Kidney (tissue), 13 donors: ENCODE measurements at regions not wholly inside any gene's neighbourhood (a gene's known extent, or its start where the extent isn't known, plus 50 kb on each side); places are given as distances from the start of the nearest gene placed in this dataset.
A peak's percentile ranks its signal among the peaks of the same experiment; 100 is the strongest.

ENCODE experiments used
- DNase-seq, 5 donors: peaks; one replicate each; pipeline ENCODE4 v3.0.0-alpha.2; 2013 to 2020
- FAIRE-seq: peaks from 2 replicates; lab custom pipeline; 2012; peaks lifted over from hg19 to GRCh38; lab: Jason Lieb, UNC
- H3K27ac ChIP-seq, 2 donors: one replicate each; pipeline ENCODE4 v1.7.0; 2013; ENCODE audit warnings: low read depth in 2 of 2, low read length in 2 of 2, inconsistent platforms in 1 of 2
- H3K27me3 ChIP-seq: one replicate; pipeline ENCODE4 v1.7.1; 2013; ENCODE audit warnings: low read length, inconsistent platforms; ENCODE audit not compliant: control insufficient read depth, insufficient read depth
- H3K36me3 ChIP-seq, 3 donors: one replicate each; pipeline versions ENCODE4 v1.7.0 to v1.7.1; 2013; ENCODE audit warnings: low read length in 3 of 3, control low read depth in 1 of 3, inconsistent platforms in 1 of 3; ENCODE audit not compliant: insufficient read depth in 3 of 3, control insufficient read depth in 2 of 3
- H3K4me1 ChIP-seq, 3 donors: one replicate each; pipeline versions ENCODE4 v1.7.0 to v1.7.1; 2013; ENCODE audit warnings: low read length in 3 of 3, inconsistent platforms in 1 of 3, low read depth in 1 of 3; ENCODE audit not compliant: control insufficient read depth in 2 of 3, insufficient read depth in 2 of 3
- H3K4me3 ChIP-seq, 3 donors: one replicate each; pipeline versions ENCODE4 v1.7.0 to v1.8.1; 2013; ENCODE audit warnings: low read length in 3 of 3, control low read depth in 1 of 3, inconsistent platforms in 1 of 3
- H3K9ac ChIP-seq, 3 donors: one replicate each; pipeline versions ENCODE4 v1.7.0 to v1.7.1; 2013; ENCODE audit warnings: low read length in 3 of 3, control low read depth in 1 of 3, inconsistent platforms in 1 of 3
- H3K9me3 ChIP-seq, 3 donors: one replicate each; pipeline versions ENCODE4 v1.7.0 to v1.7.1; 2013; ENCODE audit warnings: low read length in 3 of 3, control low read depth in 1 of 3, inconsistent platforms in 1 of 3; ENCODE audit not compliant: control insufficient read depth in 2 of 3, insufficient read depth in 1 of 3
- CTCF ChIP-seq: IDR thresholded peaks from 3 replicates; pipeline ENCODE4 v1.5.1; 2012; ENCODE audit warnings: mild to moderate bottlenecking, moderate library complexity, borderline replicate concordance; ENCODE audit not compliant: insufficient read depth; ENCODE audit errors: extremely low read depth
- intact Hi-C: fragments of 100-400 bp; cut with DNase I; formaldehyde crosslinking; loops from one replicate; pipeline ENCODE4 v1.11.1; 2022
- donor health status: control.
- donor health status: control.
- donor health status: control.
- donor health status: control.
- donor health status: control.
- donor health status: DM: yes; HTN: yes; CAD: no.
- donor health status: Normal renal cell carcinoma (clear cell type).

GRCh38 chr9:7861086-7861485, 61.5 kb upstream of the DMAC1 start:
- TF ChIP-seq CTCF, result no peak
- H3K27ac ChIP-seq, result no peak overlapping the region
- no peak for FAIRE-seq
- intact Hi-C loops, result no loop called here
- no peaks in the 10 kb centered on the region for H3K36me3 ChIP-seq
- no peaks in the 10 kb centered on the region for H3K27me3 ChIP-seq
- no peaks in the 10 kb centered on the region for H3K4me1 ChIP-seq
- H3K9me3 ChIP-seq, result no peaks in the 10 kb centered on the region
- H3K9ac ChIP-seq, result no peak overlapping the region
- no peak for DNase-seq
- H3K4me3 ChIP-seq, result no peak overlapping the region

GRCh38 chr9:7860335-7860709, 60.7 kb upstream of the DMAC1 start:
- Histone ChIP-seq H3K36me3 (no peaks in the 10 kb centered on the region), H3K4me3 (no peak overlapping the region), H3K27me3 (no peaks in the 10 kb centered on the region), H3K27ac (no peak overlapping the region), H3K9ac (no peak overlapping the region), H3K4me1 (no peaks in the 10 kb centered on the region), H3K9me3 (no peaks in the 10 kb centered on the region)
- FAIRE-seq (no peak), DNase-seq (no peak)
- intact Hi-C loops, result no loop called here
- no peak for TF ChIP-seq CTCF

GRCh38 chr9:7859701-7860334, 60.2 kb upstream of the DMAC1 start:
- Histone ChIP-seq H3K36me3 (no peaks in the 10 kb centered on the region), H3K27me3 (no peaks in the 10 kb centered on the region), H3K27ac (no peak overlapping the region), H3K9me3 (no peaks in the 10 kb centered on the region), H3K9ac (no peak overlapping the region), H3K4me3 (no peak overlapping the region), H3K4me1 (no peaks in the 10 kb centered on the region)
- intact Hi-C loops, result no loop called here
- TF ChIP-seq CTCF, result no peak
- no peak for FAIRE-seq
- DNase-seq, result peak in 2 of 5 donors; percentile 37 to 66

DNA sequence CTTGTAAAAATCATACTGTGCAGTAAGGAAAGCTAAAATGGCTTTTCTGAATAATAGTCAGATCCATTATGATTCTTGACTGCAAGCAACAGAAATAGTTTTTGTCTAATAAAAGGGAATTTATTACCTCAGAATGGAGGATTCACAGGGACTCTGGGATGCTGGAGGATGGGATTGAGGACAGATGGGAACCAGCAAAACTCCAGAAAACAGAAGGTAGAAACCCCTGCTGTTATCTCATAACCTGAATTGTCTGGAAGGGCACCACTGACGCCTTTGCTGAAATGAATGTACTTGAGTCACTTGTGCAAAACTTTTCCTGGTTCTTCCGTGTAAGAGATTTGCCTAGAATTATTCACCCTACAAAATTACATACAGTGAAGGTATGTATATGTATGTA, 58.6 kb upstream of the DMAC1 start:
- Histone ChIP-seq H3K27ac (no peak overlapping the region), H3K36me3 (no peaks in the 10 kb centered on the region), H3K4me3 (no peak overlapping the region), H3K4me1 (no peaks in the 10 kb centered on the region), H3K9ac (no peak overlapping the region), H3K27me3 (no peaks in the 10 kb centered on the region), H3K9me3 (no peaks in the 10 kb centered on the region)
- intact Hi-C loops, result no loop called here
- DNase-seq (no peak), FAIRE-seq (no peak)
- no peak for TF ChIP-seq CTCF
